Inferior parietal cortex (tissue), 1 donor: ENCODE measurements at regions not wholly inside any gene's neighbourhood (a gene's known extent, or its start where the extent isn't known, plus 50 kb on each side); places are given as distances from the start of the nearest gene placed in this dataset.

Experiments used
- DNase-seq: peaks from one replicate; pipeline ENCODE4 v3.0.0-alpha.2; 2016; ENCODE audit errors: extremely low spot score

DNA sequence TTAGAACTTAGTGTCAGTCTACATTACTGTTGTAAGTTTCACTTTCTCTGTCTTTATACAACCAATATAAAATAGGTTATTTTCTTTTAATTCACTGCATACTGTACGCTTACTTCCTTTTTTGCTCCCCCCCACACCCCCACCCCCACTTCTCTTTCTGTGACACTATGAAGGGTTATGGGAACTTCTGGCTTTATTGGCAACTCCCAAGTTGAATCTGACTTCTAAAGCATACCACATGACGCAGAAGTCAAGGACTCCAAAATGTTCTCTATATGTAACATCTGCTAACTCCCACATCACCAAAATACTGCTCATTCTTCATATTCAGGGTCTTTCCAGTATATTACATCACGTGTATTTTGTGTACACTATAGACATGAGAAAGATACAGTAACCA is 81.2 kb upstream of the ATXN7L3B start:
- DNase-seq, result no peak

DNA sequence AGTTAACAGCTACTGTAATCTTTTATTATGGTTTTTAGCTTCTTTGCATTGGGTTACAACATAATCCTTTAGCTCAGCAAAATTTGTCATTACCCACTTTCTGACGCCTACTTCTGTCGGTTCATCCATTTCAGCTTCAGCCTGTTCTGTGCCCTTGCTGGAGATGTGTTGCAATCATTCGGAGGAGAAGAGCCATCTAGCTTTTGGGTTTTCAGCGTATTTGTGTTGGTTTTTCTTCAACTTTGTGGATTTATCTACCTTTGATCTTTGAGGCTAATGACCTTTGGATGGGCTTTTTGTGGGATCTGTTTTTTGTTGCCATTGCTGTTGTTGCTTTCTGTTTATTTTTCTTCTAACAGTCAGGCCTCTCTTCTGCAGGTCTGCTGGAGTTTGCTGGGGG is 69.2 kb upstream of the ATXN7L3B start:
- DNase-seq, result no peak

- DNase-seq, result no peak
Observed at GRCh38 chr12:74476234-74476633, 61.4 kb upstream of the ATXN7L3B start.

DNA sequence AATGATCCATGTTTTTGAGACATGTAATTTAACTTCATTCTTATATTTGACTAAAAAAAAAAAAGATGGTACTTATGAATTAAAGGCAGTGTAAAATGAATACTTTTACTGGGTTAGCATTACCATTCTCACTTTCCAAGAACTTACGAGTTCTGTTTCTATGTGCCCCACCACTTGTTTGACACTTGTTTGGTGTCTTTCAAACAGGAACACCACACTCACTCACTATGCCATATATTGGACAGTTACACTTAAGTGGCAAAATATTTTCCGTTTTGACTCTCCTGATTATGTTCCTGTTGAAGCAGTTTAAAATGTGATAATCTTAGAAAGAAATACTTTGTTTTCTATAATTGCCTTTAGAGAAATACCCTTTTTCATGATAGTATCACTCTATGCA is 56.6 kb upstream of the ATXN7L3B start:
- DNase-seq, result no peak

DNA sequence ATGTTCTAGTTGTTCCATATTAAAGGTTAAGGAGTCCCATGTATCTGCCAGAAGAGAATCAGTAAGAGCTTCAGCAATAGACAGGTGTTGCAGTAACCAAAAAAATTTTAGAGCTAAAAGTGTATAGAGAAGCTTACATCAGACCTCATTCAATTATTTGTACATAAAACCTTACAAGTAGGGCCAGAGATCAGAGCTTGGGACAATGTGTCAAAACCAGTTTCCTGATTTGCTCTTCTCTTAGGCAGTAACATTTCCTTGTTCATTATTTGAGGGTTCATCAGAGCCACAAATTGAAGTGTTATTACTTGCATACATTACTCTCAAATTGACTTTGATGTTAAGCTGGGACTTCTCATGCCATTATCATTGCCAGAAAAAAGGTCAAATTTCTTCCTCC is 55.5 kb upstream of the ATXN7L3B start:
- no peak for DNase-seq

GRCh38 chr12:74483057-74483456 is 54.6 kb upstream of the ATXN7L3B start:
- DNase-seq, result no peak
